GM18511 (cell line): ENCODE measurements at regions not wholly inside any gene's neighbourhood (a gene's known extent, or its start where the extent isn't known, plus 50 kb on each side); places are given as distances from the start of the nearest gene placed in this dataset.

Source experiments
- ATAC-seq: cut with Tn5 transposase; IDR thresholded peaks from one replicate; pipeline ENCODE4 v1.9.1; 2021; ENCODE audit warnings: mild to moderate bottlenecking, moderate library complexity; ENCODE audit not compliant: unreplicated experiment

GRCh38 chr21:43364261-43364510, 62.7 kb downstream of the SIK1 start:
- no peak for ATAC-seq

GRCh38 chr21:43363506-43364260, 63.2 kb downstream of the SIK1 start:
- no peak for ATAC-seq

- ATAC-seq, result no peak
Observed at GRCh38 chr21:43362915-43363314, 64.0 kb downstream of the SIK1 start.

GRCh38 chr21:43362321-43362791, 64.6 kb downstream of the SIK1 start:
- peak; percentile 60 for ATAC-seq

GRCh38 chr21:43361493-43362296, 65.2 kb downstream of the SIK1 start:
- ATAC-seq, result peak; percentile 77

- ATAC-seq, result peak; percentile 34
Observed at GRCh38 chr21:43361127-43361492, 65.8 kb downstream of the SIK1 start.

GRCh38 chr21:43360441-43361126, 66.3 kb downstream of the SIK1 start:
- ATAC-seq, result no peak

GRCh38 chr21:43358940-43359822, 67.8 kb downstream of the SIK1 start:
- ATAC-seq, result no peak

GRCh38 chr21:43357715-43358430, 69.1 kb downstream of the SIK1 start:
- ATAC-seq, result no peak

- no peak for ATAC-seq
Observed at GRCh38 chr21:43355925-43356289, 71.0 kb downstream of the SIK1 start.

GRCh38 chr21:43355266-43355924, 71.5 kb downstream of the SIK1 start:
- no peak for ATAC-seq

- no peak for ATAC-seq
Observed at GRCh38 chr21:43354666-43355065, 72.3 kb downstream of the SIK1 start.

- ATAC-seq, result no peak
Observed at GRCh38 chr21:43354026-43354420, 72.9 kb downstream of the SIK1 start.

- peak; percentile 1 for ATAC-seq
Observed at GRCh38 chr21:43353282-43354025, 73.5 kb downstream of the SIK1 start.

GRCh38 chr21:43352568-43353281, 74.2 kb downstream of the SIK1 start:
- ATAC-seq, result peak; percentile 86

- ATAC-seq, result no peak
Observed at GRCh38 chr21:43352154-43352537, 74.8 kb downstream of the SIK1 start.

GRCh38 chr21:43351501-43352153, 75.3 kb downstream of the SIK1 start:
- ATAC-seq, result no peak

- no peak for ATAC-seq
Observed at GRCh38 chr21:43349644-43350043, 77.3 kb downstream of the SIK1 start.
